HEK293T (cell line): ENCODE measurements at regions not wholly inside any gene's neighbourhood (a gene's known extent, or its start where the extent isn't known, plus 50 kb on each side); places are given as distances from the start of the nearest gene placed in this dataset.

Source experiments
- CTCF ChIA-PET: fragments of 350-600 bp; formaldehyde crosslinking; extraction: SDS; loops from one replicate; lab custom pipeline; 2021; ENCODE audit warnings: antibody characterized with exemption, inconsistent platforms; lab: Yijun Ruan, JAX
- POLR2A ChIA-PET: fragments of 350-600 bp; formaldehyde crosslinking; extraction: SDS; loops from one replicate; lab custom pipeline; 2020; ENCODE audit warnings: antibody characterized with exemption, inconsistent platforms; lab: Yijun Ruan, JAX
- DNase-seq: peaks from one replicate; pipeline ENCODE4 v3.0.0; 2012; ENCODE audit warnings: mixed read lengths; ENCODE audit errors: extremely low spot score
- ARNT ChIP-seq: fragments of 450-650 bp; IDR thresholded peaks from 2 replicates; pipeline ENCODE4 v1.6.1; 2017; ENCODE audit warnings: mild to moderate bottlenecking
- BHLHE40 ChIP-seq: fragments of 450-650 bp; IDR thresholded peaks from 2 replicates; pipeline ENCODE4 v1.6.1; 2016; ENCODE audit warnings: mild to moderate bottlenecking, moderate library complexity, borderline replicate concordance
- CTBP1 ChIP-seq: fragments of 450-650 bp; IDR thresholded peaks from 2 replicates; pipeline ENCODE4 v1.6.1; 2016; ENCODE audit warnings: borderline replicate concordance
- ELF4 ChIP-seq: fragments of 450-650 bp; IDR thresholded peaks from 2 replicates; pipeline ENCODE4 v1.6.1; 2017; ENCODE audit warnings: antibody characterized with exemption
- FOXA1 ChIP-seq: fragments of 450-650 bp; IDR thresholded peaks from 2 replicates; pipeline ENCODE4 v1.6.1; 2016; ENCODE audit warnings: mild to moderate bottlenecking
- FOXK2 ChIP-seq: fragments of 450-650 bp; IDR thresholded peaks from 2 replicates; pipeline ENCODE4 v1.6.1; 2016; ENCODE audit warnings: mild to moderate bottlenecking
- FOXM1 ChIP-seq: fragments of 450-650 bp; IDR thresholded peaks from 2 replicates; pipeline ENCODE4 v1.6.1; 2017; ENCODE audit warnings: mild to moderate bottlenecking, borderline replicate concordance
- HDGF ChIP-seq: fragments of 450-650 bp; IDR thresholded peaks from 2 replicates; pipeline ENCODE4 v1.6.1; 2017; ENCODE audit warnings: antibody characterized with exemption, borderline replicate concordance
- L3MBTL2 ChIP-seq: fragments of 450-650 bp; conservative IDR thresholded peaks from 2 replicates; pipeline ENCODE4 v1.6.1; 2016; ENCODE audit warnings: mild to moderate bottlenecking
- LEF1 ChIP-seq: fragments of 450-650 bp; IDR thresholded peaks from 2 replicates; pipeline ENCODE4 v1.6.1; 2017; ENCODE audit warnings: mild to moderate bottlenecking, borderline replicate concordance
- NFRKB ChIP-seq: fragments of 450-650 bp; IDR thresholded peaks from 2 replicates; pipeline ENCODE4 v1.6.1; 2016; ENCODE audit warnings: mild to moderate bottlenecking, moderate library complexity
- PKNOX1 ChIP-seq: fragments of 450-650 bp; IDR thresholded peaks from 2 replicates; pipeline ENCODE4 v1.6.1; 2016
- SP1 ChIP-seq: fragments of 450-650 bp; IDR thresholded peaks from 2 replicates; pipeline ENCODE4 v1.6.1; 2017
- SUZ12 ChIP-seq: fragments of 450-650 bp; IDR thresholded peaks from 2 replicates; pipeline ENCODE4 v1.6.1; 2016; ENCODE audit warnings: mild to moderate bottlenecking
- TARDBP ChIP-seq: fragments of 450-650 bp; IDR thresholded peaks from 2 replicates; pipeline ENCODE4 v1.6.1; 2016
- ZNF384 ChIP-seq: fragments of 450-650 bp; IDR thresholded peaks from 2 replicates; pipeline ENCODE4 v1.6.1; 2016

- no peak for DNase-seq
- POLR2A ChIA-PET = no interaction called here
- TF ChIP-seq SP1 = no peak
- no peak for TF ChIP-seq ELF4
- TF ChIP-seq NFRKB = no peak
- no peak for TF ChIP-seq PKNOX1
- TF ChIP-seq LEF1 = no peak
- TF ChIP-seq FOXA1 = no peak
- no peak for TF ChIP-seq L3MBTL2
- TF ChIP-seq ARNT = no peak
- TF ChIP-seq HDGF = no peak
- TF ChIP-seq TARDBP = no peak
- CTCF ChIA-PET = no interaction called here
These were observed 1339.6 kb upstream of the LRRTM1 start for GRCh38 chr2:81644189-81644588.

GRCh38 chr2:81624825-81625224 lies 1320.3 kb upstream of the LRRTM1 start:
- ChIA-PET CTCF (no interaction called here), POLR2A (no interaction called here)
- TF ChIP-seq ARNT (no peak), L3MBTL2 (no peak), ELF4 (no peak), SUZ12 (no peak), BHLHE40 (no peak), CTBP1 (no peak), HDGF (no peak), LEF1 (no peak), FOXA1 (no peak), FOXM1 (no peak)
- DNase-seq = no peak

GRCh38 chr2:81600088-81600487 lies 1295.5 kb upstream of the LRRTM1 start:
- ChIA-PET CTCF (no interaction called here), POLR2A (no interaction called here)
- TF ChIP-seq PKNOX1 = no peak
- no peak for TF ChIP-seq L3MBTL2
- no peak for TF ChIP-seq NFRKB
- TF ChIP-seq SUZ12 = no peak
- TF ChIP-seq FOXK2 = no peak
- DNase-seq = no peak

- DNase-seq = no peak
- ChIA-PET POLR2A (no interaction called here), CTCF (no interaction called here)
- no peak for TF ChIP-seq SUZ12
- no peak for TF ChIP-seq SP1
- TF ChIP-seq ZNF384 = no peak
These were observed 1293.9 kb upstream of the LRRTM1 start for GRCh38 chr2:81598453-81598852.

GRCh38 chr2:81589406-81589805 lies 1284.9 kb upstream of the LRRTM1 start:
- ChIA-PET CTCF (no interaction called here), POLR2A (no interaction called here)
- DNase-seq = no peak
- TF ChIP-seq L3MBTL2 (no peak), ARNT (no peak), BHLHE40 (no peak), TARDBP (no peak), NFRKB (no peak), SP1 (no peak), ELF4 (no peak), HDGF (no peak), SUZ12 (no peak), PKNOX1 (no peak), ZNF384 (no peak), CTBP1 (no peak), FOXA1 (no peak), FOXM1 (no peak), LEF1 (no peak), FOXK2 (no peak)

- ChIA-PET POLR2A (no interaction called here), CTCF (no interaction called here)
- DNase-seq = no peak
- TF ChIP-seq SUZ12 = no peak
- no peak for TF ChIP-seq FOXA1
- no peak for TF ChIP-seq PKNOX1
- TF ChIP-seq FOXM1 = no peak
- no peak for TF ChIP-seq L3MBTL2
- no peak for TF ChIP-seq ZNF384
- no peak for TF ChIP-seq ARNT
- TF ChIP-seq BHLHE40 = no peak
- TF ChIP-seq CTBP1 = no peak
- no peak for TF ChIP-seq HDGF
- no peak for TF ChIP-seq LEF1
- no peak for TF ChIP-seq TARDBP
- TF ChIP-seq ELF4 = no peak
- TF ChIP-seq NFRKB = no peak
- no peak for TF ChIP-seq SP1
- no peak for TF ChIP-seq FOXK2
These were observed 1279.0 kb upstream of the LRRTM1 start for GRCh38 chr2:81583311-81584108.
